Posterior vena cava (tissue), 2 donors: ENCODE measurements at regions not wholly inside any gene's neighbourhood (a gene's known extent, or its start where the extent isn't known, plus 50 kb on each side); places are given as distances from the start of the nearest gene placed in this dataset.

Experiments
- DNase-seq: peaks from one replicate; pipeline ENCODE4 v3.0.0-alpha.2; 2020; ENCODE audit warnings: low spot score
- intact Hi-C, 2 donors: fragments of 100-400 bp; cut with DNase I; formaldehyde crosslinking; loops; one replicate each; pipeline versions ENCODE4 v1.14.1 to v1.14.2; 2022 to 2023
- donor health status: DM: yes; HTN: yes; CAD: no.
- donor health status: DM: yes; HTN: yes; CAD: no.

DNA sequence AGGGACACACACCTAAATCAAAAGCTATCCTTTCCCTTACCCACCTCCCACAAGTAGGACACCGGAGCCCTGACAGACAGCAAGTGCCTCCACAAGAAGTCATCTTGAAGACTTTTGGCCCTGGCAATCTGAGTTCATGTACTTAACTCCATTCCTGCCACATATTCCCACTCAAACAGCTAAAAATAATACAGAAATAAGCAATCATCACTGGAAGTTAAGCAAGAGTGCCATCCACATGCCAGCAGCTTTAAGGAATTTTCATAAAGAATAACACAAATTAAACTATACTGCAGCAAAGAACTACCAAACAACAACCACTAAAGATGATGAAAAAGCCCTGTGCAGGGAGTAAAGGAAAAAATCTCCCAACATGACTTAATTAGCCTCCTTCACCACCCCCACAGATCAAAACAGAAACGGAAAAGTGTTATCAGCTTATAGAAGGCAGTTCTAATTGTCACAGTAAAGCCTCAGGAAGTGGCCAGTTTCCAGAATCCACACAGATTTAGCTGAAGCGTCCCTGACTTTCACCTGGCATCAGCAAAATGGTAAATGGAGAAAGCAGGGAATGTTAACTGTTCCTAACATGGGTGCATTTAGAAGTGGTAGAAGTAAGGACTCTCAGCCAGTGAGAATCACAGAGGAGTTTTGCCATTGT, 343.9 kb downstream of the TBC1D4 start:
- no peak for DNase-seq
- intact Hi-C loops, result no loop called here

DNA sequence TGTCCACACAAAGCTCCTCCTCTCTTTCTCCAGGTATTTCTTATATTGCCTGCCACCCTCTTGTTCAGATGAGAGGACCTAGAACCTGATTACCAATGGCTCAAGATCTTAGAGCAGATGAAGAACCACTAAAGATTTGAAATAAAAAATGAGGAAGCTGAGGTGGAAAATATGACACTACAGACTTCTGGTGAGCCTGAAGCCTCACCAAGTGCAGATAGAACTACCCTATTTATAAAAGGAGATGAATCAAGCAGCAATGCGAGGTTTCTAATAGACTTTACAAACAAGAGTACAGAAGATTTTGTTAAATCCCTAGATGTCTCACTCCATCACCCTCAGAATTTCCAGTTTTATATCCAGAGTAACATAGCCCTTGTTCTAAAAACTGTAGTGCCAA, 345.8 kb downstream of the TBC1D4 start:
- intact Hi-C loops, result no loop called here
- DNase-seq, result no peak

DNA sequence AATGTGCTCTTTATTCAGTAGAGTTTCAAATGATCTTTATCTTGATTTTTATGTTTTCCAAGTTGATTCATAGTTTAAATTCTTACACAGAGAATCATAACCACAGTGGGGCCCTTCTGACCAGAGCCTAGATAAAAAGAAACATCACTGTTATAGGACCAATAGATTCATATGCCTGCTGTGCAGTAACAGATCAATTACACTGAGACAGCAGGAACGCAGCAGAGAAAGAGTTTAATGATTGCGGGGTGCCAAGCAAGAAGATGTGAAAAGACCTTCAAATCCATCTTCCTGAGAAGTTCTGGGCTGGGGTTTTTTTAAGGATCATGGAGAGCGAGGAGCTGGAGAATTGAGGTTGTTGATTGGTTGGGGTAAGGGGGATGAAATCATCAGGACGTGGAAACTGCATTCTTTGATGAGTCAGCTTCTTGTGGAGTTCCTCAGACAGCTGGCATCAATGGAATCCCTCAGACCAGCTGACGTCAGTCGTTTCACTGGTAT, 346.6 kb downstream of the TBC1D4 start:
- intact Hi-C loops, result no loop called here
- no peak for DNase-seq

DNA sequence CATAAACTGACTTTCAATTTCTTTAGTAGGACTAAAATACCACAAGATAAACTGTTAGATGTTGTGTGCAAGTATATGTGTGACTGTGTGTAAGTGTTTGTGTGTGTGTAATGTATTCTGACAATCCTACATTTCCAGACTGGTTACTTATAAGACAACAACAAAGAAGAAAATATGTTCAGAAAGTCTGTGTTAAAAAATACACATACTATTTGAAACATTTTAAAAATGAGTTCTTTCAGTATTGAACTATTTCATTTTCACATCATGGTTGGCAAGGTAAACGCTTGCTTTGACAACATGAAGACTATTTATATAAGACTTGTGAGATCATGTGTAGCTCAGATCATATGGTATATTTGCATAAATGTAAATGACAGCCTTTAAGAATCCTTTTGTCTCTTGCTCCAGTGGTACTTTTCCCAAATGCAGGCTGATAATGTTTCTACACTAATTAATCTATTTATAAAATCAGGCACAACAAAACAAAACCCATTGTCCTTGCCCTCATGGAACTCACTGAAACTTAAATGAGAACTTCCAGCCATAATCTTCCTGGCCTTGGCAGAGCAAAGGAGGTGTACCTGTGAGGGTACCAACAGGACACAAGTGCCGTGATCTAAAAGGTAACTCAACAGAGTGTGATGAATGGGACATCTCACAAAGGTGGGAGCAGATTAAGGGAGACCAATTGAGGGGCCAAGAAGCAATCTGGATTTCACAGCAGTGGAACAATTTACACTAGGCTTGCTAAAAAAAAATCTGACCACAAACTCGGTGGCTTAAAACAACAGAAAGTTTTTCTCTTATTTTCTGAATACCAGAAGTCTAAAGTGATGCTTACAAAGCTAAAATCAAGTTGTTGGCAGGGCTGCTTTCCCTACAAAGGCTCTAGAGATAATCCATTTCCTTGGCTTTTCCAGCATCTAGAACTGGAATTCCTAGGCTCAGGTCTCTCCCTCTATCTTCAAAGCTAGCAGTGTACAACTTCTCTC, 349.0 kb downstream of the TBC1D4 start:
- DNase-seq, result no peak
- intact Hi-C loops, result no loop called here

DNA sequence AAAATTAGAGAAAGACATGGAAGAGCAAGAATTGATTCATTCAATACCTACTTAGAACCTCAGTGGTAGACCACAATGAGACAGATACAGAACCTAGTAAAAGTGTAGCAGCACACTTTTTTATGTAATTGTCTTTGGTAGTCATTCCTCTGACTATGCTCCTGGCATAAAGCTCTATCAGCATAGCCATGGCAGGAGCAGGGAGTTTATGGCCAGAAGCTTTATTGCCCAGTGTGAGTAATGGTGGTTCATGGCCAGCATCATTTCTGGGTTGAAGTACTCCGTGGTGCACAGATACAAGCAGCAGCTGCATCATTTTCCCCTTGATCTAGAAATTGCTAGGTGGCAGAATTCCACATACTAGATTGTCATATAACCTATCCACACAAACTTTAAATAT, 352.6 kb downstream of the TBC1D4 start:
- intact Hi-C loops, result no loop called here
- no peak for DNase-seq

DNA sequence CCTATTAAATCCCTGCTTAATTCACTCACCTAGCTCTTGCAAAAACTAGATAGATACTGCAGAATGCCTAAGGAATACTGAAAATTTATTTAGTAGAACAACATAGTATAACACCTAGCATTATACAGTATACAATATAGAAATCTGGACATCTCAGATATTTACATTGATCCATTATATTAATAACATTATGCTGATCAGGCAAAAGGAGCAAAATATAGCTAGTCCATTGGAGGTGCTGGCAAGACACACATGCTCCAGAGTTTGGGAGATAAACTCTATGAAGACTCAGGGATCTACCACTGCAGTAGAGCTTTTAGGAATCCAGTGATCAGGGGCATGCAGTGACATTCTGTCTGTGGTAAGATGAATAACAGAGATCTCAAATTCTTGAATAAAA, 357.6 kb downstream of the TBC1D4 start:
- intact Hi-C loops, result loop anchor here in 1 of 2 donors (5.0 kb wide), 1 partner anchor 632 kb away; no protein-coding TSS in a partner anchor
- no peak for DNase-seq

DNA sequence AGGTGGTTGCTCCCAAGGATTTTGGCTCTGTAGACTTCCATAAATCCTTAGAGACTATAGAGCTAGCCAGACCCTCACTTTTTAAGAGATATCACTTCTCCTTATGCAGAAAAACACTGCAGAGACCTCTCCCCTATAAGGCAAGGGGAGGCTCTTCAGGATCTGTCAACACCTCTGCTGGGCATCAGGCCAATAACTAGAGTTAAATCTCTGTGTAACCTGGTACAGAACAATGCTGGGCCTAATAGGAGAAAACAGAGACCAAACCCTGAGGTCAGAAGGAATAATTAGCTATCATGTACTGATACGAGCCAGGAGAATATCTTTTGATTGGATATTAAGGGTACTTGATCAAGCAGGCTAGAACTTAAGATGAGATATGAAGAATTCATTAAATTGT, 358.5 kb downstream of the TBC1D4 start:
- intact Hi-C loops, result loop anchor here in 1 of 2 donors (5.0 kb wide), 1 partner anchor 631 kb away; no protein-coding TSS in a partner anchor
- DNase-seq, result no peak

DNA sequence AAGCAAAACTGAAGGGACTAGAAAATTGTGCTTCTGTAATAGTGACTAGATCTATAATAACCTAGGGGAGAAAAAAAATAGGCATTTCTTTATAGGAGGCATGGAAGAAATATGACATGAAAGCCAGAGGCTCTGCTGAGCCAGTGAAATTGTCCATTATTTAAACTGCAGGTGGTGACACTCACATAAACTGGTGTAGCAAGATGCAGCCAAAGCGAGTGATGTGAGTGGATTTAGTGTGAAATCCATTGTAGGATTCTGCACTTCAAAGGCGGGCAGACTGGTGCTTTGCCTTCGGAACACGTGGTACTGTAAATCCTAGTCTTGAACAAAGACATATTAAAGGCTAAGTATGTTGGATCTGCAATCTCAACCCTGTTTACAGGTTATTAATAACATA, 361.9 kb downstream of the TBC1D4 start:
- intact Hi-C loops, result loop anchor here in 1 of 2 donors (5.0 kb wide), 1 partner anchor 628 kb away; no protein-coding TSS in a partner anchor

DNA sequence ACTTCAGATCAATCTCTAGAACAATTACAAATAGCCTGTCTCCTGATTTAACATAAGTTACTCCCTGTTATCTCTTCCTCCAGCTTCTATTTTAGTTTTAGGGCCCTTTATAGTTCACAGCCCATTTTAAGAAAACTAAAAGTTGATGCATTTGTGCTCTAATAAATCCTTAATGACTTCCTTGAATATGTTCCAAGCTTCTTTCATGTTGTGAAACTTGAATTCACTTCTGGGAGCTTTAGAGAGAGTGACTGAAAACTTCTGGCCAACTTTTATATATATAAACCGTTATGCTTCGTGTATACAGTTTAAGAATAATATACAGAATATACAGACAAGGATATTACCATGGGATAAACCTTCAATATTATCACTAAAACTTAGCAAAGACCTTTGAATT, 366.8 kb downstream of the TBC1D4 start:
- intact Hi-C loops, result no loop called here
- DNase-seq, result no peak

More for the DNA sequence above, 361.9 kb downstream of the TBC1D4 start:
- no peak for DNase-seq

DNA sequence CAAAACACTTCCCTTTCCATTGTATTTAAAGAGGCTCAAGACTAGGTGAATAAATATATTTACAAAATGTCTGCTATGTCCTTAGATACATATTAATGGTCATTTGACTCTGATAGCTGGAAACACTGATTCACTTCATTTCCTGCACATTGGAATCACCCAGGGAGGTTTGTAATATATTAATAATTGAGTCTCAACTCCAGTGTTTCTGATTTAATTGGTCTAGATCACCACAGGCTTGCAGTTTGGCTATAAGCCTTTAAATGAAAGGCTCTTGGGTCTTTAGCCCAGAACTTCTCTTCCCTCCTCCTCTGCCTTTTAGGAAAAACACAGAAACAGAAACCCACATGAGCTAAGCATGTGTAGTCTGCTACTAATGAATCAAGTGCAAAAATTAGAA, 378.0 kb downstream of the TBC1D4 start:
- intact Hi-C loops, result no loop called here
- no peak for DNase-seq

DNA sequence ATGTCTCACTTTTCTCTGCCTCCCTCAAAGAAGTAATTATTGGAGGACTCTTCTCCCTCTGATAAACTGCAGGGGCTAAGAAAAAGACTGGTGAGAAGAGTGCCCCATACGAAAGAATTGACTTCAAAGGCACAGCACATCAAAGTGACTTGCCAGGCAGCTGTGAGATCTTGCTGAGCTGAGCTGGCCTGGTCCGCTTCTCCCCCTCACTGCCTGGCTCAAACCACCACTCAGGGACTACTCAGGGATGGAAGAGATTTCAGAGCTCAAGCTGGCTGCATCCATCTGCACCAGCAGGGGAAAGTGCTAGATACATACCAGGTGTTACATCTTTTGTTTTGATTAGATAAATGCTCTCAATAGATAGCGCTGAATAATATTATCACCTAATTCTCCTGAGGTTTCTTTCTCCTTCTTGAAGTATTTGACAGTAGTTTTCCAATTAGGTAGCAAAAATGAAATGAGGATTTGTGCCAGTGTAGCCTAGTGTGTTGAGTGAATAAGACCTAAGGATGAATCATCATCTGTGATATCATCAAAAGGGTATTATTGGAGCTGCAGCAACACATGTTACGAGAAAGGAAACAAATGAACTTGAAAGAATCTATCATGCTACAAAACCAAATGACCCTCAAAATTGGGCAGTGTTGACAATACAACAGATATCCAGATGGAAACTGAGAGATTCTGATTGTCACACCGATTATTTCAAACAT, 379.8 kb downstream of the TBC1D4 start:
- intact Hi-C loops, result no loop called here
- no peak for DNase-seq

DNA sequence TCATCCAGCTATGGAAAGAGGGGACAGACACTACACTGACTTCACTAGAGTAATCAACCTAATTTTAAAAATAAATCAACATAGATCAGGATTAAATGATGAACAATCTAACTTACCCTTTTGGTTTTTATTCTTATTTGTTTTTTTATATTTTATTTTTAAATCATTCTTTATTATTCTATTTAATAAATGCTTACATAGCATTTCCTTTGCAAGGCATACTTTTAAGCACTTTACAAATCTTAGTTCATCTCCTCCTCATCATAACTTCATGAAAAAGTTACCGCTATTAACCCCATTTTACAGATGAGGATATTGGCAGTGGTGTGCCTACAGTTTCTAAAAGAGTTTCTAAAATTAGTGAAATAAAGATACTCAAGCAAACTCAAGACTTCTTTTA, 380.6 kb downstream of the TBC1D4 start:
- DNase-seq, result no peak
- intact Hi-C loops, result no loop called here

DNA sequence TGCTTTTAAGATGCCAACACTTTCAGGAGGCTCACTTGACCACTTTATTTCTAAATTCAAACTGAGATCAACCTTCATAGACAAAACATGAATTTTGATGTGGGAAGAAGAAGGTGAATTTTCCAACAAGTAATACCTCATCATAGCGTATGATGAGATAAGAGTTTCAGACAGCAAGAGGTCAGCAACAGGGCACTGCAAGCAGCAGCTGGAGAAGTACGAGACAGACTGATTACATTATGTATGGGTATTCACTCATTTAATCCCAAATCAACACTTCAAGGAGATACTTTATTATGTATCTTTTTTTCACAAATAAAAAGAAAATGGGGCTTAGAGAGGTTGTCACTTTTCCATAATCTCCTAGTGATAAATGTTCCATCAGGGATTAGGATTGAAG, 389.8 kb downstream of the TBC1D4 start:
- intact Hi-C loops, result no loop called here
- DNase-seq, result no peak

DNA sequence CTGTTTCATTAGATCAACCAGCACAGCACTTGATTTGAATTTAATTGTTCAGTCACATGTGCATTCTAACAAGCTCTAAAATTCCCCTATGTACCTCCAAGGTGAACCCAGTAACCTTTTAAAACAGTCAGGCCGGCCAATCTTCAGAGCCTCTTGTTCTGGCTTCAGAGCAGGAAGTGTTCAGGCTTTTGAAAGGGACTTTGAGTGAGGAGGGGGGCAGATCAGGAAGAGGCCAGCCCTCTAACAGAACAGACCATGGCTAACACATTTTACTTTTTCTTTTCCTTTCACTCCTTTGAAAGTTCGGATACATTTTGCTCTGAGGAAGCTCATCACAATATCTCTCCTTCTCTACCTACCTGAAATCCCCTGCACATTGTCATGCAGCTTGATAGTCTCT, 390.3 kb downstream of the TBC1D4 start:
- intact Hi-C loops, result no loop called here

DNA sequence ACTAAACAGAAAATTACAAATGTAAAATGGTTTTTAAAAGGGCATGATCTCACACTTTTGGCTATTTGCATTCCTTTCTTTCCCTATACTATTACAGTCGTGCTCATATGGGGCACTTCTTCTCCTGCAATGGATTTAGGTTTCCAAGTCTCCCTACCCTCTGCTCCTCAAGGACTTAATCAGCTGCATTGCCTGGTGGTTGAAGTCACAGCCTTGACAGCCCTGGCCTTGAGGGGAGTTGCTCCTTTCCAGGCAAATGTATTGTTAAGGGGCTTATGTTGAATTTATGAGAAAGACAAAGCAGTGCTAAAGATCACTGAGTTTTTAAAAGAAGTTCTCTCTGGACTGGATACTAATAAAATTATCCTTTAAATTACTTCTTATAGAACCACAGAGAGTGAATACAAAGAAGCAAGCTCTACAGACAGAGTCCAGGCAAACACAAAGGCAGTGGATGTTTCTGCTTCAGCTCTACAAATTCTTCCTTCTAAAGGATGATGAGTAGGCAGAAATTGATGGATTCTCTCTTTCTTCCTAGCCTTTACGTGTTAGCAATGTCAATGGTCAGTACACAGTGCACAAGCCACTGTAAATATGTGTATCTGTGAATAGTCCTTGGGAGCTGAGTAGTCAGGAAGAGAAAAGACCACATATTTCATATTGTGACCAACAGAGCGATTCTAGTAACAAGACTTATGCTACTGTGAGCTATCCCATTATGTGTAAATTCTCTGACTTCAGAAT, 390.9 kb downstream of the TBC1D4 start:
- DNase-seq, result no peak
- intact Hi-C loops, result no loop called here

More for the DNA sequence above, 390.3 kb downstream of the TBC1D4 start:
- DNase-seq, result no peak

DNA sequence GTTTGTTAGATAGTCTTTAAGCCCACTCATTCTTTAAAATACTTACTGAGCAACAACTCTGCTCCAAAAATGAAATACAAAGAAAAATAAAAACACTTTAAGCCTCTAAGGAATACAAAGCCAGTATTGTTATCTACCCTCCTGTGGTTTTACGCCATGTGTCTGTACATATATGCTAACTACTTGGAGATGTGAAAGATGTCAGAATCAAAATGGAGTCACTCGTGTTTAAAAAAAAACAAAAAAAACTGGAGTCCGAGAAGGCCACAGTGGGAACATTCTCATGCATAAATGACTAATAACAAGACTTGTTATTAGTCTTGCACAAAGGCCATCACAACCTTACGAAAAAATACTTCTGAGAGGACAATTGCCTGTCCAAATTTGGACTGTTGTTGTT, 393.1 kb downstream of the TBC1D4 start:
- DNase-seq, result no peak
- intact Hi-C loops, result no loop called here

DNA sequence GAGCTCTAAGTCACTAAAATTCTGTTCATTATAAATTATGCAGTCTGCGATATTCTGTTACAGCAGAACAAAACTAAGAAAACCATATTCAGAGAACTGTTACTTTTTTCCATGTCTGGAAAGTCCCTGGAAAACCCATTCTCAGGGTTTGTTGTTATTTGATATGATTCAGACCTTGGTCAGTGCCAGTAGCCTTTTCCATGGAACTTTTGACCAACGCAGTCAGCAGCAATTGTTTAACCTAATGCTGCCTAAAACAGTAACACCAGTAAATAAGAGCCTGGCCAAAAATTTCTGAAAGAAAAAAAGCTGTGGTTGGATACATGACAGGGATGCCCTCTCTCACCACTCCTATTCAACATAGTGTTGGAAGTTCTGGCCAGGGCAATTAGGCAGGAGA, 402.7 kb downstream of the TBC1D4 start:
- intact Hi-C loops, result no loop called here
- DNase-seq, result no peak

DNA sequence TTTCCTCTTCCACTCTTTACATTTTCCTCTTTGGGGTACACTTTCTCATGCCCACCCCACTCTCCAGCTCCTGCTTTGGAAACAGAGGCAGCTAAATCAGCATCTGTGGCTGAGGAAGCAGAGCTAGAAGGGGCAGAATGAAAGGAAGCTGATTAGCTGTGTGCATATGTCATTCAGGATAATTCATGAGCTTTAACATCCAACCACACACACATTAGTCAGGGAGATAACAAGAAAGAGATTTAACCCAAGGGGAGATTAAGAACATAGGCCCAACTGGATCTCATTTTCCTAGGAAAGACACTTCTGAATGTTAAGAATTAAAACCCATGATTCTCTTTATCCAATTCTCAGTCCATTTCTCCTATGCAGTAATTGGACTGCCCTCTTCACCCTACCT, 405.5 kb downstream of the TBC1D4 start:
- intact Hi-C loops, result loop anchor here in 1 of 2 donors (2.0 kb wide), 1 partner anchor 68 kb away; no protein-coding TSS in a partner anchor
- no peak for DNase-seq

DNA sequence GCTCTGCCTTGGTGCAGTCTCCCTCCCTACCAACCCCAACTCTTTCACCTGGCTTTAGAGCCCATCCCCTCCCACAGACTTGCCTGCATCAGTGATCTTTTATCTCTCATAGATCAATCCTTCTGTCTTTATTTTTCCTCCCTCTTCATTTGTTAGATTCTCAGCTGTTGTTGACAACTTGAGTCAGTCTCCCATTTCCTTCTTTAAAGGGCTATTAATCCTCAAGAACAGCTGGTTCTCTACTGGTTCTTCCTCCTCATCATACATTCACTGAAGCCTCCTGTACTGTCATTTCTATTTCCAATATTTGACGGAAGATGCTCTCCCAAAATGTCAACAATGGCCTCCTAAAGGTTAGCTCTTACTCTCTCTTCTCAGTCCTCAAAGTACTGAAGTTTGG, 408.2 kb downstream of the TBC1D4 start:
- intact Hi-C loops, result no loop called here
- DNase-seq, result no peak
